Stimulated activated CD4-positive, alpha-beta T cell treated with anti-CD3 and anti-CD28 coated beads, Interleukin-4, amount 100 ng/mL, for 4 hours (primary cell): ENCODE measurements at regions not wholly inside any gene's neighbourhood (a gene's known extent, or its start where the extent isn't known, plus 50 kb on each side); places are given as distances from the start of the nearest gene placed in this dataset.
"Not testable (repeated sequence)": the region's sequence is repeated elsewhere in the genome, so short reads cannot be mapped to it uniquely, and the experiment has no call there.

Experiments used
- DNase-seq, 2 experiments: peaks; one replicate each; pipeline ENCODE4 v3.0.0-alpha.2; 2020

DNA sequence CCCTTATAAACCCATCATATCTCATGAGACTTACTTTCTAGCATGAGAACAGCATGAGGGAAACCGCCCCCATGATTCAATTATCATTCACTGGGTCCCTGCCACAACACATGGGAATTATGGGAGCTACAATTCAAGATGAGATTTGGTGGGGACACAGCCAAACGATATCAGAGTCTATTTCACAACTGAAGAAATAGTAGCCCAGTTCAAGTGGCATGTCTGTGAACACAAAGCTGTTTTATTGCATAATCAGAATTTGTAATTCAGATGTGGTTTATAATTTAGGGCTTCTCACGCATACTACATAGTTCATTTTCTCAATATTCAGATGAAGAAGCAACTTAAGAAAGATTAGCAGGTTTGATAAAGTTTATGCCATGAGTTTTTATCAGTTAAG, 1188.0 kb upstream of the ALCAM start:
- no peak for DNase-seq

DNA sequence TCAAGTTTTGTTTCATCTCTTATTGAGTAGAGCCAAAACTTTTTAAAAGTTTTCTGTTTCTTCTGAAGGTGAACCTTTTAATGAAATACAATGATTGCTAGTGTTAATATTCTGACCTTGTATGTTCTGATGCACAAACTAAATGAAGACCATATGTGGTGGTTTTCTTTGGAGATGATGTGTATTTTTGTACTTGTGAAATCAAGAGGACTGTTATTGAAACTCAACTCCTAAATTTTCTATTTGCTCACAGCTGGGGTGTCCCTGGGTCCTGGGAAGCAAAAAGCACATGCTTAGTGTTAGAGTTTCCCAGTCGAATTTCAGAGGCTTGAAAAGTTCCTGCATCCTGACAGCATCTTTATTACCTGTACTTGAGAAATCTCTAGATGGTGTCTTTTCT, 1185.8 kb upstream of the ALCAM start:
- DNase-seq: no peak

DNA sequence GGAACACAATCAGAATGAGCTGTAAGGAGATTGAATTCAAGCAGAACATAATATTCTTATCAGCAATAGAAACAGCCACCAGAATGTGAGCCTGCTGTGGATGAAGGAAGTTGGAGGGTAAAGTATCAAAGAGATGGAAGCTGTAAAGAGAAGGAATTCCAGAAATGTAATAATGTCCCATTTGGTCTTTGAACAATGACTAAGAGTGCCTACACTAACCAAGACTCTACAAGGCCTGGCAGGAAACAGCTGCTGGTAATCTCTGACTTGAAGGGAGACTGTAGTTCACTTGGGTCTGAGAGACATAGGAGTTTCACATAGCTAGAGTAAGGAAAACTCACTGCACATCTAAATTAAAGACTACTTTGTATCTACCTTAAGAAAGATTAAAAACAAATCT, 1176.0 kb upstream of the ALCAM start:
- DNase-seq: no peak

GRCh38 chr3:104198131-104198530, 1168.6 kb upstream of the ALCAM start:
- no peak for DNase-seq

DNA sequence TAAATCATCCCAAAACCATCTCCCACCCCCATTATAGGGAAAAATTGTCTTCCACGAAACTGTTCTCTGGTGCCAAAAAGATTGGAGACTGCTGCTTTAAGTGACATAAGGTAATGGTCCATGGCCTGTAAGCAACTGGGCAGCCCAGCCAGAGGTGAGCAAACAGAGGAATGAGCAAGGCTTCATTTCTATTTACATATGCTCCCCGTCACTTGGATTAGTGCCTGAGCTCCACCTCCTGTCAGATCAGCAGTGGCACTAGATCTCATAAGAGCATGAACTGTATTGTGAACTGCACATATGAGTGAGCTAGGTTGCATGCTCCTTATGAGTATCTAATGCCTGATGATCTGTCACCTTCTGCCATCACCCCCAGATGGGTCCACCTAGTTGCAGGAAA, 1159.8 kb upstream of the ALCAM start:
- no peak for DNase-seq

- no peak for DNase-seq
These were observed 1152.4 kb upstream of the ALCAM start for GRCh38 chr3:104214277-104214676.

- DNase-seq: no peak
These were observed 1151.8 kb upstream of the ALCAM start for GRCh38 chr3:104214937-104215336.

DNA sequence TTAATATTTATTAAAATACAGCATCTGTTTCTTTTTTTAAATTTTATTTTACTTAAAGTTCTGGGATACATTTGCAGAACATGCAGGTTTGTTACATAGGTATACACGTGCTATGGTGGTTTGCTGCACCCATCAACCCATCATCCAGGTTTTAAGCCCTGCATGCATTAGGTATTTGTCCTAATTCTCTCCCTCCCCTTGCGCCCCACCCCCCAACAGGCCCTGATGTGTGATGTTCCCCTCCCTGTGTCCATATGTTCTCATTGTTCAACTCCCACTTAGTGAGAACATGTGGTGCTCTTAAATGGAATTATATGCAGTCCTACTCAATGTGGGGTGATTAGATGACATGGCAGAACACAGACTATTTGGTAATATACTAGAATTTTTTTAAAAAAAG, 1147.7 kb upstream of the ALCAM start:
- not testable (repeated sequence) for DNase-seq

- DNase-seq: no peak
These were observed 1132.1 kb upstream of the ALCAM start for GRCh38 chr3:104234442-104235194.

- DNase-seq: no peak
These were observed 1122.0 kb upstream of the ALCAM start for GRCh38 chr3:104244680-104245220.

GRCh38 chr3:104245261-104245660, 1121.4 kb upstream of the ALCAM start:
- DNase-seq: no peak

GRCh38 chr3:104245981-104246380, 1120.7 kb upstream of the ALCAM start:
- DNase-seq: no peak

DNA sequence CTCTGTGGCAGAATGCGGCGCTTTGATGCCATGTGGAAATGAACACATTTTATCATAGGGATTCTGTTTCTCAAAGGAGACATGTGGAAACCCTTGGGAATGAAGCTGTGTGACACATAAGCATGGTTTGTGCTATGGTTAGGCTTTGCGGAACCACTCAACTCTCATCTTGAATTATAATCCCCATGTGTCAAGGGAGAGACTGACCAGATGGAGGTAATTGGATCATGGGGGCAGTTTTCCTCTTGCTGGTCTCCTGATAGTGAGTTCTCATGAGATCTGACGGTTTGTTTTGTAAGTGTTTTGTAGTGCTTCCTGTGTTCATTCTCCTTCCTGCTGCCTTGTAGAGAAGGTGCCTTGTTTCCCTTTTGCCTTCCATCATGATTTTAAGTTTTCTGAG, 1109.2 kb upstream of the ALCAM start:
- DNase-seq: no peak

DNA sequence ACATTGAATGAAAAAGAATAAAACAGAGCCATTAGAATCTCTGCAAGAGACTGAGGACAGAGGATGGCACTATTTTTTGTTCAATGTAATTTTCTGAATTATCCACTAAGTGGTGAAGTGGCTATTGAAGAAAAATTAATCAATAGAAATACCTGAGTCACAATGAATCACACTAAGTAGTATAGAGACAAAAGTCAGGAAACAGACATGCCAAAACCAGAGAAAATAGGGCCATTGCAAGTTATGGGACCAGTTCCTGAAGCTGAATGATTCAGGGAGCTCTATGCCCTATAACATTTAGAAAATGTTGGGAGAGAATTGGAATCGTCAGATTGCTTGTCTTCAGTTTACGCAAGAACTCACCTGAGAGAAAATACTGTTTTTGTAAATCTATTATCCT, 1103.2 kb upstream of the ALCAM start:
- DNase-seq: no peak

GRCh38 chr3:104266219-104266618, 1100.5 kb upstream of the ALCAM start:
- not testable (repeated sequence) for DNase-seq

DNA sequence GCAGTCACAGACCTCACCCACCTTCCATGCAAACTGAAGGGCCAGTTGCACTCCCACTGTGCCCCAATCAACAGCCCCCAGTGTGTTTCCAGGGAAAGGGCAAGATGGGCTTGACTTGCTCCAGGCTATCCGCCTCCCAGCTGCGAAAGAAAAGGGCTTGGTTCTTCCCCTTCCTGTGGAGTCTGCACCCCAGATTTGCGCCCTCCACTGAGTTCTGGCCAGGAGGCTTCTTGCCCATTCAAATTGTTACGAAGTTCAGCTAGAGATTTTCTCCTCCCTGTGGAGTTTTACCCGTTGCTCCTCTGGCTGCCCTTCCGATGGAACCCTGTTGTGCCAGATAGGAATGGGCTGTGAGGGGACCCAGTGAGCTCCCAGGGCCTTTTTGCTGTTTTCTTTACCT, 1096.9 kb upstream of the ALCAM start:
- no peak for DNase-seq

DNA sequence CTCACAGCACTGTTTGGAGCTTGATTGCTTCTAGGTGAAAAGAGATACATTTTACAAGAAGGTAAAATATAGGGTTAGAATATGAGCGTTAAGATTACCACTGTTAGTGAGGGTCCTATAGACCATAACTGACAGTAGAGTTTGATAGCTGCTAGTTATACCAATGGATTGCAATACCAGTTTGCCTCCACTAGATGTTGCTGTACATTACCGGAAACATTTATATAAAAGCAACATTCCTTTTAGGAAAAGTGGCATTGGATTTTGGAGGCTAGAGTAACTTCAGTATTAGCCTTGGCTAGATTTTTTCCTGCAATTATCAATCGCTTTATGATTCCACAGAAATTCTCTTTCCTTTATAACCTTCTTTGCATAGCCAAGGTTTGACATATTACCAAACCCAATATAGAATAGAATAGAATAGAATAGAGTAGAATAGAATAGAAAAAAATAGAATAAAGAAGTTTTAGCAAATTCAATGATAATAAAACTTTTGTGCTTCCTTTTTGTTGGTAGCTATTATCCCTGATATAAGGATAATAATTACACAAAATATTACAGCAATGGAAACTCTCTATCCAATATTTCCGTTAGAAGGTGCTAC, 1093.6 kb upstream of the ALCAM start:
- no peak for DNase-seq

- no peak for DNase-seq
These were observed 1091.5 kb upstream of the ALCAM start for GRCh38 chr3:104275199-104275598.

DNA sequence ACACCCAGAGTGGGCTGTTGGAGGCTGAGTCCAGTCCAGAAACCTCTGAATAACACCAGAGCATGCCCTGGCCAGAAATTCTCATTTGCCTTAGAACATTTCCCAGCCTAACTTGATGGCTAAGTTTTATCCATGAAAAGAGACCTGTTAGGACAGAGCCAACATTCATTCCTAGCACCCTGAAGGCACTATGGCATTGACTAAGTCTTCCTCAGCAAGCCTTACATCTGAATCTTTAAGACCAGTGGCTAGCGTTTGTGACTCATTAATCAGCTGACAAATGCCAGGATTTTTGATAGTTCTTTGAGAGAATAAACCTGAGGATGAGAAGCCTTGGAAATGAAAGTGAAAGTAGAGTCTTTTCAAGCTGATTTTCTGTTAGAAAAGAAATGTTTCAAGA, 1087.1 kb upstream of the ALCAM start:
- no peak for DNase-seq

GRCh38 chr3:104281713-104282112, 1085.0 kb upstream of the ALCAM start:
- no peak for DNase-seq

DNA sequence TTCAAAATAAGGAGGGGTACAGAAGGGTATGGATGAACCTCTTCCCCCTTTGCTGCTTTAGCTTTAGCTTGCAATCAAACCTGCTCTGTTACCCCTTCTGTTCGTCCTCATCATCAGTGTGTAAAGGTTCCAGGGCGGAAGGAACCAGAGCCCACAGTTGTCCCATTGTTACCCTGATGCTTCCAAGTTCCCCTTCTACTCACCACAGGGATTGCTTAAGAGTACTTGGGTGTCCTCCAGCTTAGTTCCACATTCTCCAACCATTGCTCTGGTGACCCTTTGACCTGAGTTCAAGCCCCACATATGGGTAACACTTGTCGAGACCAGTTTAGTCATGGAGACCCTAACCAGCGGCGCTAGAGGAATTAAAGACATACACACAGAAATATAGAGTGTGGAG, 1080.1 kb upstream of the ALCAM start:
- no peak for DNase-seq

- DNase-seq: no peak
These were observed 1075.3 kb upstream of the ALCAM start for GRCh38 chr3:104291437-104291851.

DNA sequence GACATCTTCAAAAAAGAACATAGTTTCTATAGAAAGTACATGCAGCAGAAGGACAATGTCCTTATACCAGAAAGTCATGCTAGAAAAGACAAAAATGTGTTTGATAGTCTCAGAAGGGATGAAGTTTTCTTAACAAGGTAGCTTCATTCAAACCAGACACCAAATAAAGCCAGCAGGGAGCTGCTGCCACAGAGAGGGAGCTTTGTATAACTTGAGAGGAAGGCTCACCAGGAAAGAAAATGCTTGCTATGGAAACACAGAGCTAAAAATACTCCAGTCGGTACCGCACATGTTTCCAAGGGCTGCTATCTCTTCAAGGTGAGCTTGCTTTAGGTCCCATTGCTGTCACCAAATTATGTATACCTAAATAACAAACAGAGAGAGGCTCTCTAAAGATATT, 1074.8 kb upstream of the ALCAM start:
- DNase-seq: no peak

DNA sequence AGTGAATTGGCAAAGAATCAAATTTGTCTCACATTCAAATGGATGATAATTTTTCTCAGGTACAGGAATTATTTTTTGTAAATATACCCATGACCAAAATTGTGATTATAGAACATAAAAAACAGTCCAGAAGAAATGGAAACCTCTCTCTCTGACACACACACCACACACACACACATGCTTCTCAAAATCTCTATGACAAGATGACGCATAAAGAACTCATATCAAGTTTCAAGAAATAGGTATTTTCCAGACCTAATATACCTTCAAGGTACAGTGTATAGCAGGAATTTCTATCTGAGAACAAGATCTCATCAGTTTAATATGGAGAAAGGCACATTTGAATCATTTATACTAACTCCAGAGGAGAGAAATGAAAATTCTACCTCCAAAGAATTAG, 1069.1 kb upstream of the ALCAM start:
- no peak for DNase-seq

DNA sequence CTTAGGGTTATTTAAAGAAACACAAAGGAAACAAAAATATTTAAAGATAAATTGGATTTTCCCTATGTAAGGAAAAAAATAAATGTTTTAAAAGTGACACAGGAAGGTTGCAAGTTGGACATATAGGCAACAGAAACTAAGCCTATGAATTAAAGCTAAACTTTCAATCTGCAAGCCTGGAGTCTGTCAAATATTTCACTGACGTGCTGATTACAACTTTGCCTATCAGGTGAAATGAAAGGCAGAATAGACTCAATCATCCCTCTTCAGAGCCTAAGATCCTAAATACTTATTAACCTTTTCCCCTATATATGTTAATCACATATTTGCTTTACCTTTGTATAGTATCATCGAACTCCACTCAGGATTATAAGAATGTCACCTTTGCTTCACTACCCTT, 1068.0 kb upstream of the ALCAM start:
- no peak for DNase-seq
